GM20000 (cell line): ENCODE measurements at regions not wholly inside any gene's neighbourhood (a gene's known extent, or its start where the extent isn't known, plus 50 kb on each side); places are given as distances from the start of the nearest gene placed in this dataset.
A peak's percentile ranks its signal among the peaks of the same experiment; 100 is the strongest.

Experiments
- DNase-seq: peaks from one replicate; pipeline ENCODE4 v3.0.0; 2012; ENCODE audit warnings: low spot score
- CTCF ChIP-seq: IDR thresholded peaks from 2 replicates; pipeline ENCODE4 v1.5.1; 2012; ENCODE audit warnings: mild to moderate bottlenecking, control low read depth; ENCODE audit errors: extremely low read depth, missing control alignments

- TF ChIP-seq CTCF, result no peak
- DNase-seq, result no peak
These were observed 89.1 kb upstream of the SMNDC1 start for GRCh38 chr10:110393866-110394265.

- no peak for TF ChIP-seq CTCF
- DNase-seq, result no peak
These were observed 89.6 kb upstream of the SMNDC1 start for GRCh38 chr10:110394296-110394695.

- TF ChIP-seq CTCF, result no peak
- DNase-seq, result no peak
These were observed 90.2 kb upstream of the SMNDC1 start for GRCh38 chr10:110394898-110395297.

- peak; percentile 74 for DNase-seq
- no peak for TF ChIP-seq CTCF
These were observed 90.9 kb upstream of the SMNDC1 start for GRCh38 chr10:110395350-110396283.

- TF ChIP-seq CTCF, result no peak
- DNase-seq, result no peak
These were observed 91.5 kb upstream of the SMNDC1 start for GRCh38 chr10:110396284-110396651.

GRCh38 chr10:110397856-110398255 lies 93.1 kb upstream of the SMNDC1 start:
- no peak for TF ChIP-seq CTCF
- DNase-seq, result no peak

- no peak for DNase-seq
- no peak for TF ChIP-seq CTCF
These were observed 93.8 kb upstream of the SMNDC1 start for GRCh38 chr10:110398419-110399105.
